C1 segment of cervical spinal cord (tissue), 14 donors: ENCODE measurements at regions not wholly inside any gene's neighbourhood (a gene's known extent, or its start where the extent isn't known, plus 50 kb on each side); places are given as distances from the start of the nearest gene placed in this dataset.
"Not testable (repeated sequence)": the region's sequence is repeated elsewhere in the genome, so short reads cannot be mapped to it uniquely, and the experiment has no call there.

Experiments used
- DNase-seq, 14 donors: peaks; one replicate each; lab custom pipeline; 2025; lab: John Stamatoyannopoulos, UW

GRCh38 chr2:217008794-217009193 lies 148.9 kb upstream of the TNP1 start:
- no peak for DNase-seq

GRCh38 chr2:217006217-217006616 lies 146.4 kb upstream of the TNP1 start:
- no peak for DNase-seq

GRCh38 chr2:217004656-217005055 lies 144.8 kb upstream of the TNP1 start:
- no peak for DNase-seq

- DNase-seq: no peak
These were observed 141.9 kb upstream of the TNP1 start for GRCh38 chr2:217001740-217002139.

- DNase-seq: no peak
These were observed 140.5 kb upstream of the TNP1 start for GRCh38 chr2:217000406-217000805.

- no peak for DNase-seq
These were observed 136.5 kb upstream of the TNP1 start for GRCh38 chr2:216996279-216996845.

- no peak for DNase-seq
These were observed 134.5 kb upstream of the TNP1 start for GRCh38 chr2:216994353-216994854.

- no peak for DNase-seq
These were observed 132.3 kb upstream of the TNP1 start for GRCh38 chr2:216992056-216992675.

GRCh38 chr2:216991563-216991962 lies 131.7 kb upstream of the TNP1 start:
- no peak for DNase-seq

GRCh38 chr2:216989340-216990129 lies 129.7 kb upstream of the TNP1 start:
- no peak for DNase-seq

- no peak for DNase-seq
These were observed 127.5 kb upstream of the TNP1 start for GRCh38 chr2:216987252-216987821.

- no peak for DNase-seq
These were observed 125.8 kb upstream of the TNP1 start for GRCh38 chr2:216985658-216986141.

GRCh38 chr2:216984937-216985336 lies 125.1 kb upstream of the TNP1 start:
- DNase-seq: no peak

- not testable (repeated sequence) for DNase-seq
These were observed 122.1 kb upstream of the TNP1 start for GRCh38 chr2:216981951-216982350.

- not testable (repeated sequence) for DNase-seq
These were observed 120.6 kb upstream of the TNP1 start for GRCh38 chr2:216980510-216980909.

GRCh38 chr2:216974321-216975302 lies 114.7 kb upstream of the TNP1 start:
- peak in 1 of 14 donors; percentile 7 for DNase-seq

- DNase-seq: no peak
These were observed 111.7 kb upstream of the TNP1 start for GRCh38 chr2:216971593-216971992.

- peak in 2 of 14 donors; percentile 11 to 78 for DNase-seq
These were observed 110.6 kb upstream of the TNP1 start for GRCh38 chr2:216970359-216970915.

- no peak for DNase-seq
These were observed 108.0 kb upstream of the TNP1 start for GRCh38 chr2:216967889-216968288.

GRCh38 chr2:216960671-216961268 lies 100.9 kb upstream of the TNP1 start:
- no peak for DNase-seq
